ENCODE measurements at regions not wholly inside any gene's neighbourhood (a gene's known extent, or its start where the extent isn't known, plus 50 kb on each side); places are given as distances from the start of the nearest gene placed in this dataset.

DNA sequence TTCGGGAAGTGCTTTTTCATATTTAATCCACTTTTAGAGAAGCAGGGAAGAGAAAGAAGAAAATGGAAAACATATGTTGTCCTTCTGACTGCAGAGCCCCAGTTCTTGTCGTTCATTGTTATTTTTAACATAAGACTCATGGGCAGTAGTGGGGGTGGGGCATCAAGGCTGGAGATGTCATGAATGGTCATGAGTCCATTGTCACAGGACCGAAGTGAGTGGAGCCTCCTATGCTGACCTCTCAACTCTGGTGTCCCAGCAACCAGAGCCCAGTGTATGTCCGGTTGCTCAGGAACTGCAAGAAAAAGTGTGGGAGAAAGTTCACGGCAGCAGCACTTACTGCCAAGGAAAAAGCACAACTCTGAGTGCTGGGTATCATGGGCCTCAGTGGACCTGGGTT lies 108.6 kb downstream of the BANF2 start:
- TF ChIP-seq, protein P1, sequence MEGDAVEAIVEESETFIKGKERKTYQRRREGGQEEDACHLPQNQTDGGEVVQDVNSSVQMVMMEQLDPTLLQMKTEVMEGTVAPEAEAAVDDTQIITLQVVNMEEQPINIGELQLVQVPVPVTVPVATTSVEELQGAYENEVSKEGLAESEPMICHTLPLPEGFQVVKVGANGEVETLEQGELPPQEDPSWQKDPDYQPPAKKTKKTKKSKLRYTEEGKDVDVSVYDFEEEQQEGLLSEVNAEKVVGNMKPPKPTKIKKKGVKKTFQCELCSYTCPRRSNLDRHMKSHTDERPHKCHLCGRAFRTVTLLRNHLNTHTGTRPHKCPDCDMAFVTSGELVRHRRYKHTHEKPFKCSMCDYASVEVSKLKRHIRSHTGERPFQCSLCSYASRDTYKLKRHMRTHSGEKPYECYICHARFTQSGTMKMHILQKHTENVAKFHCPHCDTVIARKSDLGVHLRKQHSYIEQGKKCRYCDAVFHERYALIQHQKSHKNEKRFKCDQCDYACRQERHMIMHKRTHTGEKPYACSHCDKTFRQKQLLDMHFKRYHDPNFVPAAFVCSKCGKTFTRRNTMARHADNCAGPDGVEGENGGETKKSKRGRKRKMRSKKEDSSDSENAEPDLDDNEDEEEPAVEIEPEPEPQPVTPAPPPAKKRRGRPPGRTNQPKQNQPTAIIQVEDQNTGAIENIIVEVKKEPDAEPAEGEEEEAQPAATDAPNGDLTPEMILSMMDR (IDR thresholded peaks at IDR 0.05) = no peak
- TF ChIP-seq POLR2A (IDR thresholded peaks at IDR 0.05) = no peak
